Astrocyte (in vitro differentiated cells and primary cell): ENCODE measurements at regions not wholly inside any gene's neighbourhood (a gene's known extent, or its start where the extent isn't known, plus 50 kb on each side); places are given as distances from the start of the nearest gene placed in this dataset.

Experiments
- CTCF ChIP-seq: IDR thresholded peaks from 2 replicates; pipeline ENCODE4 v1.5.1; 2011; ENCODE audit warnings: low read depth, mild to moderate bottlenecking, inconsistent platforms, low read length, moderate library complexity; ENCODE audit not compliant: insufficient read depth
- EZH2 ChIP-seq: IDR thresholded peaks from 2 replicates; pipeline ENCODE4 v1.6.1; 2012; ENCODE audit warnings: mild to moderate bottlenecking, low read length, inconsistent platforms; ENCODE audit not compliant: insufficient read depth

DNA sequence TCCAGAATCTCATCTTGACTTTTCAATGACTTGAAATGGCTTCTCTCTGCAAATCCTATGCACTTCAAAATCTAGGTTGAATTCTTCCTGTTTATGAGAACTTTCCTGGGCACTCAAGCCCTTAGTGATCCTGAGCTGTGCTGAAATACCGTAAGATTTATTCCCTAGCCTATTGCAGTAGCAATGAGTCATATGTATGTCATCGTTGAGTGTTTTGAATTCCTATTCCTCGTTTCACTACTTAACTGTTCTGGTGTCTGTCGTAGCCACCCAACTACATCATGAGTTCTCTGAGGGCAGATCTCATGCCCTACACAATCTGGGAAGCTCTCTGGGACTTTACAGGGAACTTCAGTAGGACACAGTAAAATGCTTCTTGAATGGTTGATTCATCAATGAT, 190.8 kb upstream of the TMEM132C start:
- TF ChIP-seq CTCF (no peak), EZH2 (no peak)
